Urinary bladder (tissue), 3 donors: ENCODE measurements at regions not wholly inside any gene's neighbourhood (a gene's known extent, or its start where the extent isn't known, plus 50 kb on each side); places are given as distances from the start of the nearest gene placed in this dataset.
"Not testable (repeated sequence)": the region's sequence is repeated elsewhere in the genome, so short reads cannot be mapped to it uniquely, and the experiment has no call there.

Experiments
- DNase-seq: peaks from one replicate; pipeline ENCODE4 v3.0.0-alpha.2; 2015; ENCODE audit errors: extremely low spot score
- H3K27ac ChIP-seq: one replicate; pipeline ENCODE4 v1.5.1; 2013; ENCODE audit warnings: low read depth, mild to moderate bottlenecking, moderate library complexity
- H3K36me3 ChIP-seq: one replicate; pipeline ENCODE4 v1.6.1; 2013; ENCODE audit warnings: mild to moderate bottlenecking, moderate library complexity; ENCODE audit not compliant: insufficient read depth
- H3K4me1 ChIP-seq: one replicate; pipeline ENCODE4 v1.6.1; 2013; ENCODE audit warnings: mild to moderate bottlenecking, moderate library complexity; ENCODE audit not compliant: insufficient read depth
- H3K4me3 ChIP-seq: one replicate; pipeline ENCODE4 v1.5.1; 2013; ENCODE audit warnings: low read depth, low read length
- WGBS: extraction: QIAGEN DNeasy Blood & Tissue Kit; methylation state at CpG from one replicate; pipeline ENCODE4 v1.1.7; 2013; 5-methylcytosine and 5-hydroxymethylcytosine counted together
- donor health status: healthy with polysubstance abuse.
- donor health status: healthy.

GRCh38 chrX:117510453-117510852 lies 606.2 kb downstream of the KLHL13 start:
- H3K4me3 ChIP-seq: no peak overlapping the region
- 45% methylated on average over 3 of the region's 3 CpGs for WGBS
- H3K4me1 ChIP-seq: no peaks in the 10 kb centered on the region
- no peak for DNase-seq
- no peak overlapping the region for H3K27ac ChIP-seq
- H3K36me3 ChIP-seq: no peaks in the 10 kb centered on the region

- 80% methylated on average over 2 of the region's 2 CpGs for WGBS
- H3K36me3 ChIP-seq: no peaks in the 10 kb centered on the region
- no peak overlapping the region for H3K4me3 ChIP-seq
- no peak for DNase-seq
- no peaks in the 10 kb centered on the region for H3K4me1 ChIP-seq
- no peak overlapping the region for H3K27ac ChIP-seq
These were observed 608.6 kb downstream of the KLHL13 start for GRCh38 chrX:117508021-117508420.

- Histone ChIP-seq H3K27ac (no peak overlapping the region), H3K36me3 (no peaks in the 10 kb centered on the region), H3K4me3 (no peak overlapping the region), H3K4me1 (no peaks in the 10 kb centered on the region)
- DNase-seq: peak; percentile 2
- WGBS: 13% methylated on average over 1 of the region's 1 CpG
These were observed 629.2 kb downstream of the KLHL13 start for GRCh38 chrX:117487421-117487820.

GRCh38 chrX:117483950-117484349 lies 632.7 kb downstream of the KLHL13 start:
- Histone ChIP-seq H3K4me3 (no peak overlapping the region), H3K27ac (no peak overlapping the region), H3K4me1 (no peaks in the 10 kb centered on the region), H3K36me3 (no peaks in the 10 kb centered on the region)
- no peak for DNase-seq
- WGBS: 80% methylated on average over 6 of the region's 6 CpGs

GRCh38 chrX:117458243-117458968 lies 658.2 kb downstream of the KLHL13 start:
- no peaks in the 10 kb centered on the region for H3K36me3 ChIP-seq
- H3K4me3 ChIP-seq: no peak overlapping the region
- H3K27ac ChIP-seq: no peak overlapping the region
- no peaks in the 10 kb centered on the region for H3K4me1 ChIP-seq
- WGBS: 90% methylated on average over 1 of the region's 1 CpG
- DNase-seq: no peak

GRCh38 chrX:117455787-117456186 lies 660.8 kb downstream of the KLHL13 start:
- DNase-seq: no peak
- no peaks in the 10 kb centered on the region for H3K36me3 ChIP-seq
- H3K4me1 ChIP-seq: no peaks in the 10 kb centered on the region
- no peak overlapping the region for H3K4me3 ChIP-seq
- no peak overlapping the region for H3K27ac ChIP-seq
- WGBS: 94% methylated on average over 3 of the region's 3 CpGs

- no peak overlapping the region for H3K4me3 ChIP-seq
- no peaks in the 10 kb centered on the region for H3K4me1 ChIP-seq
- no peaks in the 10 kb centered on the region for H3K36me3 ChIP-seq
- no peak overlapping the region for H3K27ac ChIP-seq
- DNase-seq: no peak
- 92% methylated on average over 2 of the region's 2 CpGs for WGBS
These were observed 687.1 kb downstream of the KLHL13 start for GRCh38 chrX:117429501-117429900.

- no peaks in the 10 kb centered on the region for H3K4me1 ChIP-seq
- no peaks in the 10 kb centered on the region for H3K36me3 ChIP-seq
- DNase-seq: no peak
- H3K4me3 ChIP-seq: no peak overlapping the region
- no peak overlapping the region for H3K27ac ChIP-seq
- WGBS: 67% methylated on average over 4 of the region's 4 CpGs
These were observed 709.0 kb downstream of the KLHL13 start for GRCh38 chrX:117407449-117408150.

- Histone ChIP-seq H3K4me3 (no peak overlapping the region), H3K4me1 (no peaks in the 10 kb centered on the region), H3K27ac (no peak overlapping the region), H3K36me3 (no peaks in the 10 kb centered on the region)
- WGBS: 47% methylated on average over 2 of the region's 2 CpGs
- no peak for DNase-seq
These were observed 715.8 kb downstream of the KLHL13 start for GRCh38 chrX:117400839-117401238.

- Histone ChIP-seq H3K4me3 (no peak overlapping the region), H3K36me3 (no peaks in the 10 kb centered on the region), H3K4me1 (no peaks in the 10 kb centered on the region), H3K27ac (no peak overlapping the region)
- no peak for DNase-seq
- WGBS: 81% methylated on average over 2 of the region's 2 CpGs
These were observed 716.6 kb downstream of the KLHL13 start for GRCh38 chrX:117400005-117400404.

GRCh38 chrX:117397844-117398243 lies 718.8 kb downstream of the KLHL13 start:
- no peak for DNase-seq
- Histone ChIP-seq H3K4me1 (no peaks in the 10 kb centered on the region), H3K4me3 (no peak overlapping the region), H3K27ac (no peak overlapping the region), H3K36me3 (no peaks in the 10 kb centered on the region)
- 61% methylated on average over 2 of the region's 2 CpGs for WGBS

GRCh38 chrX:117394506-117395070 lies 722.0 kb downstream of the KLHL13 start:
- DNase-seq, H3K36me3 ChIP-seq, H3K4me3 ChIP-seq, H3K4me1 ChIP-seq, H3K27ac ChIP-seq: not testable (repeated sequence)
- WGBS: 93% methylated on average over 28 of the region's 33 CpGs

- H3K4me1 ChIP-seq: not testable (repeated sequence)
- 92% methylated on average over 5 of the region's 5 CpGs for WGBS
These were observed 724.2 kb downstream of the KLHL13 start for GRCh38 chrX:117392360-117392759.

GRCh38 chrX:117376460-117376859 lies 740.1 kb downstream of the KLHL13 start:
- Histone ChIP-seq H3K4me1 (no peaks in the 10 kb centered on the region), H3K4me3 (no peak overlapping the region), H3K36me3 (no peaks in the 10 kb centered on the region), H3K27ac (no peak overlapping the region)
- DNase-seq: no peak

More at GRCh38 chrX:117392360-117392759, 724.2 kb downstream of the KLHL13 start:
- not testable (repeated sequence) for DNase-seq, H3K4me3 ChIP-seq, H3K27ac ChIP-seq, H3K36me3 ChIP-seq
